GM18909 (cell line): ENCODE measurements at regions not wholly inside any gene's neighbourhood (a gene's known extent, or its start where the extent isn't known, plus 50 kb on each side); places are given as distances from the start of the nearest gene placed in this dataset.

Source experiments
- ATAC-seq: cut with Tn5 transposase; IDR thresholded peaks from one replicate; pipeline ENCODE4 v1.9.1; 2021; ENCODE audit warnings: mild to moderate bottlenecking; ENCODE audit not compliant: unreplicated experiment, poor library complexity

GRCh38 chr16:85173146-85173980 is 61.1 kb upstream of the CIBAR2 start:
- ATAC-seq = no peak

- no peak for ATAC-seq
These were observed 61.9 kb upstream of the CIBAR2 start for GRCh38 chr16:85173981-85174751.

GRCh38 chr16:85174871-85175723 is 62.8 kb upstream of the CIBAR2 start:
- no peak for ATAC-seq

- no peak for ATAC-seq
These were observed 63.5 kb upstream of the CIBAR2 start for GRCh38 chr16:85175724-85176233.

- no peak for ATAC-seq
These were observed 64.5 kb upstream of the CIBAR2 start for GRCh38 chr16:85176541-85177447.

- ATAC-seq = no peak
These were observed 65.2 kb upstream of the CIBAR2 start for GRCh38 chr16:85177448-85177846.

- ATAC-seq = no peak
These were observed 65.8 kb upstream of the CIBAR2 start for GRCh38 chr16:85178006-85178591.

- no peak for ATAC-seq
These were observed 66.3 kb upstream of the CIBAR2 start for GRCh38 chr16:85178596-85178995.

- ATAC-seq = no peak
These were observed 67.2 kb upstream of the CIBAR2 start for GRCh38 chr16:85179344-85180046.

GRCh38 chr16:85180047-85180826 is 68.0 kb upstream of the CIBAR2 start:
- ATAC-seq = no peak

GRCh38 chr16:85180827-85181738 is 68.8 kb upstream of the CIBAR2 start:
- no peak for ATAC-seq

- ATAC-seq = no peak
These were observed 69.5 kb upstream of the CIBAR2 start for GRCh38 chr16:85181739-85182129.

- no peak for ATAC-seq
These were observed 70.0 kb upstream of the CIBAR2 start for GRCh38 chr16:85182286-85182685.

GRCh38 chr16:85182774-85183173 is 70.5 kb upstream of the CIBAR2 start:
- no peak for ATAC-seq

- no peak for ATAC-seq
These were observed 71.3 kb upstream of the CIBAR2 start for GRCh38 chr16:85183564-85183963.

- no peak for ATAC-seq
These were observed 72.1 kb upstream of the CIBAR2 start for GRCh38 chr16:85184404-85184803.
